ENCODE measurements at regions not wholly inside any gene's neighbourhood (a gene's known extent, or its start where the extent isn't known, plus 50 kb on each side); places are given as distances from the start of the nearest gene placed in this dataset.

GRCh38 chr12:74917743-74918142 is 291.9 kb downstream of the KCNC2 start:
- no peak for TF ChIP-seq CREM (IDR thresholded peaks at IDR 0.05)
- TF ChIP-seq CREM (CRISPR knock-in tag; IDR thresholded peaks at IDR 0.05) = no peak
- no peak for TF ChIP-seq HNRNPUL1 (IDR thresholded peaks at IDR 0.05; ENCODE audit: low read depth, low read length)
- no peak for TF ChIP-seq POLR2A (IDR thresholded peaks at IDR 0.05; ENCODE audit: insufficient read depth in 1 of 2, low read depth in 2 of 2, low read length in 2 of 2)
- TF ChIP-seq ARNTL (CRISPR knock-in tag; IDR thresholded peaks at IDR 0.05) = no peak
- TF ChIP-seq ELF1 (CRISPR knock-in tag; IDR thresholded peaks at IDR 0.05) = no peak
- no peak for TF ChIP-seq MXI1 (IDR thresholded peaks at IDR 0.05; ENCODE audit: borderline replicate concordance, low read depth, low read length)

Data from HepG2 (cell line).